OCI-LY7 (cell line): ENCODE measurements at regions not wholly inside any gene's neighbourhood (a gene's known extent, or its start where the extent isn't known, plus 50 kb on each side); places are given as distances from the start of the nearest gene placed in this dataset.

Experiments used
- BruUV-seq: library from RNA; stranded (reverse); fragments of 400-500 nt; replicated peaks from 2 replicates; lab custom pipeline; 2021; lab: Mats Ljungman, UMichigan
- CTCF ChIA-PET: fragments of 300-600 bp; sonication (Branson Sonifier 250); formaldehyde crosslinking; loops from one replicate; lab custom pipeline; 2022; ENCODE audit warnings: antibody characterized with exemption; ENCODE audit not compliant: unreplicated experiment; lab: Charles Lee
- POLR2A ChIA-PET: fragments of 300-600 bp; sonication (Branson Sonifier 250); formaldehyde crosslinking; loops from one replicate; lab custom pipeline; 2022; ENCODE audit warnings: antibody characterized with exemption; lab: Charles Lee
- DNase-seq: peaks from one replicate; pipeline ENCODE4 v3.0.0-alpha.2; 2015; ENCODE audit warnings: low spot score
- H2AFZ ChIP-seq: fragments of 200-600 bp; sonication (generic), shearing (Covaris generic); 2 replicates; pipeline ENCODE4 v1.6.1; 2014; ENCODE audit warnings: mild to moderate bottlenecking, antibody characterized with exemption, low read length, moderate library complexity
- H3K27ac ChIP-seq: fragments of 200-600 bp; sonication (generic); 2 replicates; pipeline ENCODE4 v1.5.1; 2014; ENCODE audit warnings: mixed run types, low read depth, mild to moderate bottlenecking, moderate library complexity, low read length, inconsistent platforms; ENCODE audit not compliant: poor library complexity, severe bottlenecking
- H3K36me3 ChIP-seq: fragments of 200-600 bp; sonication (generic); 2 replicates; pipeline ENCODE4 v1.6.1; 2014; ENCODE audit warnings: mild to moderate bottlenecking, antibody characterized with exemption, low read length, moderate library complexity, mixed read lengths; ENCODE audit not compliant: insufficient read depth
- H3K4me1 ChIP-seq: fragments of 200-600 bp; sonication (generic); 2 replicates; pipeline ENCODE4 v1.5.1; 2014; ENCODE audit warnings: mild to moderate bottlenecking, low read length; ENCODE audit not compliant: insufficient read depth, poor library complexity, severe bottlenecking
- H3K4me2 ChIP-seq: fragments of 200-600 bp; sonication (generic); 2 replicates; pipeline ENCODE4 v1.6.1; 2014; ENCODE audit warnings: mild to moderate bottlenecking, low read length
- H3K4me3 ChIP-seq: fragments of 200-600 bp; sonication (generic); 2 replicates; pipeline ENCODE4 v1.5.1; 2014; ENCODE audit warnings: mild to moderate bottlenecking, low read depth, low read length; ENCODE audit not compliant: poor library complexity, severe bottlenecking
- H3K79me2 ChIP-seq: fragments of 200-600 bp; sonication (generic); 2 replicates; pipeline ENCODE4 v1.6.1; 2016; ENCODE audit warnings: low read depth, mild to moderate bottlenecking, low read length, moderate library complexity, mixed read lengths; ENCODE audit not compliant: insufficient read depth
- H3K9me2 ChIP-seq: fragments of 200-600 bp; sonication (generic); 2 replicates; pipeline ENCODE4 v1.6.1; 2016; ENCODE audit warnings: mild to moderate bottlenecking, low read length, mixed read lengths; ENCODE audit not compliant: insufficient read depth
- H3K9me3 ChIP-seq: fragments of 200-600 bp; sonication (generic); 2 replicates; pipeline ENCODE4 v1.6.1; 2014; ENCODE audit warnings: mild to moderate bottlenecking, mixed run types, low read length, mixed read lengths
- H4K20me1 ChIP-seq: fragments of 200-600 bp; sonication (generic); 2 replicates; pipeline ENCODE4 v1.6.1; 2014; ENCODE audit warnings: mild to moderate bottlenecking, antibody characterized with exemption, low read length, moderate library complexity, mixed read lengths; ENCODE audit not compliant: insufficient read depth
- EZH2phosphoT487 ChIP-seq: fragments of 200-600 bp; sonication (generic); IDR thresholded peaks from 2 replicates; pipeline ENCODE4 v1.6.1; 2018; ENCODE audit warnings: low read depth, borderline replicate concordance, mild to moderate bottlenecking, mixed run types, antibody characterized with exemption, low read length, moderate library complexity, mixed read lengths
- intact Hi-C: fragments of 100-400 bp; cut with micrococcal nuclease; formaldehyde crosslinking; loops from one replicate; pipeline ENCODE4 v1.10.0; 2022; ENCODE audit not compliant: unreplicated experiment
- TF ChIP-seq, protein P1 (sequence below): fragments of 200-600 bp; sonication (generic); conservative IDR thresholded peaks from 2 replicates; pipeline ENCODE4 v1.5.1; 2014; ENCODE audit warnings: mild to moderate bottlenecking, antibody characterized with exemption, low read length, moderate library complexity, mixed read lengths

DNA sequence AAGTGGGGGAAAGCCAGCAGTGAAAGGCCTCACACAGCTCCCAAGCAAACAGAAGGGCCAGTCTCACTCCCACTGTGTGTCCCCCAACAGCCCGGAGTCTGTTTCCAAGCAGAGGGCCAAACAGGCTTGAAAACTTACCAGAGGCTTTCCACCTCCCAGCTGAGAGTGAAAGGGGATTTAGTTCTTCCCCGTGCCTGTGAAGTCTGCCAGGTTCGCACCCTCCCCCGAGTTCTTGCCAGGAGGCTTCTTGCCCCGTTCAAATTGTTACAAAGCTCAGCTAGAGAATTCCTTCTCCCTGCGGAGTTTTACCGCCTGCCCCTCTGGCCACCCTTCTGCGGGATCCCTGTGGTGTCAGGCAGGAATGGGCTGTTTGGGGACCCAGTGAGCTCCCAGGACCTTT is 68.0 kb upstream of the WNT7A start:
- Histone ChIP-seq H3K4me2 (no peak overlapping the region), H4K20me1 (no peaks in the 10 kb centered on the region), H3K36me3 (no peaks in the 10 kb centered on the region), H3K9me3 (no peaks in the 10 kb centered on the region), H3K4me3 (no peak overlapping the region), H2AFZ (no peak overlapping the region), H3K79me2 (no peaks in the 10 kb centered on the region), H3K27ac (no peak overlapping the region), H3K4me1 (no peaks in the 10 kb centered on the region), H3K9me2 (no peaks in the 10 kb centered on the region)
- no peak for DNase-seq
- no peak for TF ChIP-seq EZH2phosphoT487
- intact Hi-C loops, result no loop called here
- ChIA-PET CTCF (interaction anchor here (0.6 kb wide), 1 partner anchor 300 kb away, joined by 3 read pairs; no protein-coding TSS in a partner anchor), POLR2A (no interaction called here)
- no TSS peak for BruUV-seq

DNA sequence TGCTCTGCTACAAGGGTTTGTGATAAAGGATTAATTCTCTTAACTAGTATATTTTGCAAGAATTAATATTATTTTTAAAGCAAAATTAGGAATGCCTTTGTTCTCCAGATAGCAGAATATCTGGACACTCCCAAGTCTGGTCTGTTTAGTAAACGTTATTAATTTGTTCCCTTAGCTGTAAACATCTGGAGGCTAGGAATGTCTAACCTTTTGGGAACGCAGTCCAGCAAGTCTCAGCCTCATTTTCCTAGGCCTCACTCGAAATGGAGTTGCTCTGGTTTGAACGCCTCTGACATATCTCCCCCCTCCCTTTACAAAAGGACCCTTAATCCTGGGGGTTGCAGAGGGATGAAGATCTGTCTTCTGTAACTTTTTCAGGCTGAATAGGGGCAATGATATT is 59.3 kb upstream of the WNT7A start:
- Histone ChIP-seq H2AFZ (no peak overlapping the region), H3K36me3 (no peaks in the 10 kb centered on the region), H3K9me2 (no peaks in the 10 kb centered on the region), H3K4me3 (no peak overlapping the region), H3K4me1 (no peaks in the 10 kb centered on the region), H3K9me3 (no peaks in the 10 kb centered on the region), H3K27ac (no peak overlapping the region), H3K79me2 (no peaks in the 10 kb centered on the region), H3K4me2 (no peak overlapping the region), H4K20me1 (no peaks in the 10 kb centered on the region)
- CTCF ChIA-PET, result no interaction called here
- no peak for TF ChIP-seq EZH2phosphoT487
- TF ChIP-seq, protein P1, sequence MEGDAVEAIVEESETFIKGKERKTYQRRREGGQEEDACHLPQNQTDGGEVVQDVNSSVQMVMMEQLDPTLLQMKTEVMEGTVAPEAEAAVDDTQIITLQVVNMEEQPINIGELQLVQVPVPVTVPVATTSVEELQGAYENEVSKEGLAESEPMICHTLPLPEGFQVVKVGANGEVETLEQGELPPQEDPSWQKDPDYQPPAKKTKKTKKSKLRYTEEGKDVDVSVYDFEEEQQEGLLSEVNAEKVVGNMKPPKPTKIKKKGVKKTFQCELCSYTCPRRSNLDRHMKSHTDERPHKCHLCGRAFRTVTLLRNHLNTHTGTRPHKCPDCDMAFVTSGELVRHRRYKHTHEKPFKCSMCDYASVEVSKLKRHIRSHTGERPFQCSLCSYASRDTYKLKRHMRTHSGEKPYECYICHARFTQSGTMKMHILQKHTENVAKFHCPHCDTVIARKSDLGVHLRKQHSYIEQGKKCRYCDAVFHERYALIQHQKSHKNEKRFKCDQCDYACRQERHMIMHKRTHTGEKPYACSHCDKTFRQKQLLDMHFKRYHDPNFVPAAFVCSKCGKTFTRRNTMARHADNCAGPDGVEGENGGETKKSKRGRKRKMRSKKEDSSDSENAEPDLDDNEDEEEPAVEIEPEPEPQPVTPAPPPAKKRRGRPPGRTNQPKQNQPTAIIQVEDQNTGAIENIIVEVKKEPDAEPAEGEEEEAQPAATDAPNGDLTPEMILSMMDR, result no peak
- intact Hi-C loops, result no loop called here
- no peak for DNase-seq
- POLR2A ChIA-PET, result interaction anchor here (0.6 to 0.8 kb wide), 2 partner anchors 129 to 1216 kb away, joined by 3 to 4 read pairs; no protein-coding TSS in a partner anchor
- no TSS peak for BruUV-seq

DNA sequence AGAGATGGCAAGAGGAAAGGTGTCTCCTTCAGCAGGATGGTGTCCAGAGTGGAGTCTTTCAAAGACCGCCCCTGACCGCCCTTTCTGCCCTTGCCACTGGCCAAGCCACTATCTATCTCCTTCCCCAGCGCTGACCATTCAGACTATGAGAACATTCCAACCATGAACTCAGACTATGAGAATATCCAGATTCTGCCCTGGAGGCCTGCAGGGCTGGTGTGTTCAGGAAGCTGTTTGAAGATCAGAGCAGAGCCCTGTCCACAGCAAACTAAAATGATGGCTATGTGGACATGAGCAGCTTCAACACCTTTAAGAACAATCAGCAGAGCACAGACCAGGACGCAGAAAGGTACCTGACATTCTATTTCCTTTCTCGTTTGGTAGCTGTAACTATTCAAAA is 57.3 kb upstream of the WNT7A start:
- Histone ChIP-seq H3K36me3 (no peaks in the 10 kb centered on the region), H3K27ac (no peak overlapping the region), H3K79me2 (no peaks in the 10 kb centered on the region), H3K9me3 (no peaks in the 10 kb centered on the region), H2AFZ (no peak overlapping the region), H3K4me2 (no peak overlapping the region), H3K9me2 (no peaks in the 10 kb centered on the region), H3K4me1 (no peaks in the 10 kb centered on the region), H3K4me3 (no peak overlapping the region), H4K20me1 (no peaks in the 10 kb centered on the region)
- POLR2A ChIA-PET, result no interaction called here
- DNase-seq, result no peak
- intact Hi-C loops, result no loop called here
- BruUV-seq, result no TSS peak
- CTCF ChIA-PET, result no interaction called here
- TF ChIP-seq, protein P1, result no peak
- no peak for TF ChIP-seq EZH2phosphoT487
